ENCODE measurements at regions not wholly inside any gene's neighbourhood (a gene's known extent, or its start where the extent isn't known, plus 50 kb on each side); places are given as distances from the start of the nearest gene placed in this dataset.
A peak's percentile ranks its signal among the peaks of the same experiment; 100 is the strongest.
"Not testable (repeated sequence)": the region's sequence is repeated elsewhere in the genome, so short reads cannot be mapped to it uniquely, and the experiment has no call there.

DNA sequence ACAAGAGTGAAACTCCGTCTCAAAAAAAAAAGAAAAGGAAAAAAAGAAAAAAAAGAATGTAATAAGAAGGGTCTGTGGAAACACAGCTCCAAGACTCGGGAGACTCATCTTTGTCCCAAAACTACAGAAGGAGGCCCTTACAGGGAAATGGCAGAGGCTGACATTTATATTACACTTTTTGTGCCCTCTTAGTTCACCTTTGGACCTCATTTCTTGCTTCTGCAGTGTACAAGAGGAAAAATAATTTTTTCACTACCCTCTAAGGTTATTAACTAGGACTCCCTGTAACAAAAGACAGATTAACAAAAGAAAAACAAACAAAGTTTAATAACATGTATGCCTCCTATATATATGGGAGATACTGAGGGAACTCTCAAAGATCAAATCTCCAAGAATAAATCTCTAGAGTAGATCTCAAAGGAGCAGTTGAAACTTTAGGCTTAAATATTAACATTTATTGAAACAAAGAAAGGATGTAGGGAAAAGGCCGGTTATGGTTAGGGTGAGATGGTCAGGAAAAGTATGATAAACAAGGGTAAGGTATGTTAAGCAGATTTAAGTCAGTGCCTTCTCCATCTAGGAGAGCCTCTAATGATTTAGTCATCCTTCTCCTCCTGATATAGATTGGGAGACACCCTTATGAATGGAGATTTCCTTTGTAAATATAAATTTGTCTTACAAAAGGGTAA lies 121.3 kb upstream of the JADE1 start:
- no peak overlapping the region for H3K4me3 Mint-ChIP-seq
- no peaks in the 10 kb centered on the region for H3K36me3 Mint-ChIP-seq (ENCODE audit: low read depth)
- ATAC-seq (no peak), DNase-seq (no peak)
- ChIA-PET POLR2A (no interaction called here), CTCF (interaction anchor here (0.6 kb wide), 1 partner anchor 23 kb away, joined by 4 read pairs; no protein-coding TSS in a partner anchor)
- no peak overlapping the region for H3K27ac Mint-ChIP-seq
- no peaks in the 10 kb centered on the region for H3K9me3 Mint-ChIP-seq (ENCODE audit: low read depth)
- H3K27me3 Mint-ChIP-seq = peaks cover 10% of the 10 kb centered on the region
- peaks cover 2% of the 10 kb centered on the region for H3K4me1 Mint-ChIP-seq
- intact Hi-C loops (cut with DNase I, micrococcal nuclease) = no loop called here

DNA sequence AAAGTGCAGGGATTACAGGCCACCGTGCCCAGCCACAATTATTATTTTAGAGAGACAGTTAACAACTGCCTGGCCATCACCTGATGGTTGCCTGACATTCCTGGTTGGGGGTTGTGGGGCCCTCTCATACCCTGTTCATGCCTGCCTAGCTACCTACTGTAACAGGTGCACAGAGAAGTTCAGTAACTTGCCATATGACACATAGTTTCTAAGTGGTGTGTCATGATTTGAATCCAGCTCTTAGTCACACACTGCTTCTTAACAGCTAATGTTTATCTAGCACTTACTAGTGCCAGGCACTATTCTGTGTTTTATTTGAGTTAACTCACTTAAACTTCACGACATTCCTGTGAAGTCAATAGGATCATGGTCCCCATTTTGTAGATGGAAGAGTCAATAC lies 122.7 kb upstream of the JADE1 start:
- Mint-ChIP-seq H3K36me3 (ENCODE audit: low read depth) (no peaks in the 10 kb centered on the region), H3K27ac (no peak overlapping the region), H3K9me3 (ENCODE audit: low read depth) (no peaks in the 10 kb centered on the region), H3K4me1 (peaks cover 2% of the 10 kb centered on the region), H3K27me3 (peaks cover 10% of the 10 kb centered on the region), H3K4me3 (no peak overlapping the region)
- intact Hi-C loops (cut with DNase I, micrococcal nuclease) = no loop called here
- DNase-seq (no peak), ATAC-seq (peak; percentile 75)
- CTCF ChIA-PET = no interaction called here
- POLR2A ChIA-PET = no interaction called here

DNA sequence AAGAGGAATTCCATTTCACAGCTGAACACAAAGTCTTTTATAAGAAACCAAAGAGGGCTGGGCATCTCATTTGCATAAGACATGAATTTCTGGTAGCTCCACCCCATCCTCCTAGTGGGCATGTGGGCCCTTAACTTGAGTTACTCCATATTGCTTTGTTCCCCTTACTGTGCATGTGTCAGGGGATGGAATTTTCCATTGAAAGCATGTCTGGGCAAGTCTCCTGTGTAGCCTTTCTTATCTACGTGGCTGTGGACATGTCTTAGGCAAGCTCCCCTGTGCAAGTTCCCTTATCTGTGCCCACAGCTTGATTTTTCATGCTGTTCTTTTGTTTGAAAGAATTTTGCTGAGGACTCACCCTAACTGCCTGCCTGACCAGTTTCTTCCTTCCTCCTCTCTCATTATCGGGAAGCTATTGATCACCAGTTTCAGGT lies 123.5 kb upstream of the JADE1 start:
- CTCF ChIA-PET = no interaction called here
- intact Hi-C loops (cut with DNase I, micrococcal nuclease) = no loop called here
- H3K27me3 Mint-ChIP-seq = peaks cover 10% of the 10 kb centered on the region
- H3K4me1 Mint-ChIP-seq = peaks cover 2% of the 10 kb centered on the region
- ATAC-seq (no peak), DNase-seq (no peak)
- POLR2A ChIA-PET = no interaction called here
- no peak overlapping the region for H3K27ac Mint-ChIP-seq
- no peaks in the 10 kb centered on the region for H3K36me3 Mint-ChIP-seq (ENCODE audit: low read depth)
- no peaks in the 10 kb centered on the region for H3K9me3 Mint-ChIP-seq (ENCODE audit: low read depth)
- H3K4me3 Mint-ChIP-seq = no peak overlapping the region

DNA sequence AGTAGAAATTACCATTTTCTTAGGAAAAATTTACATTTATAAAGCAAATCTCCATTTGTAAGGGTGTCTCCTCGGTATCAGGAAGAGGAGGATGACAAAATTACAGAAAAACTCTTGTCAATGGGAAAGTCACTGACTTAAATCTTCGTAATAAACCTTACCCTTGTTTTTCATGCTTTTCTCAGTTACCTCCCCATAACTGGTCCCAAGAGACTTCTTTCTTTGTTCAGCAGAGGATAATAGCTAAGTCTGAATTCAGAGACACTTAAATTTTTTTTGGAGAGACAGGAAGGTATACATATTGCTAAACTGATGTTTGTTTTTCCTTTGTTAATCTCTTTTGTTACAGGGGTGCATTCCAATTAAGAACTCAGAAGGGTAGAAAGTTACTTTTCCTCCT lies 125.5 kb upstream of the JADE1 start:
- Mint-ChIP-seq H3K4me3 (no peak overlapping the region), H3K27me3 (peaks cover 9% of the 10 kb centered on the region), H3K4me1 (peaks cover 2% of the 10 kb centered on the region), H3K27ac (no peak overlapping the region), H3K9me3 (ENCODE audit: low read depth) (no peaks in the 10 kb centered on the region), H3K36me3 (ENCODE audit: low read depth) (no peaks in the 10 kb centered on the region)
- DNase-seq (no peak), ATAC-seq (no peak)
- POLR2A ChIA-PET = no interaction called here
- intact Hi-C loops (cut with DNase I, micrococcal nuclease) = no loop called here
- CTCF ChIA-PET = no interaction called here

DNA sequence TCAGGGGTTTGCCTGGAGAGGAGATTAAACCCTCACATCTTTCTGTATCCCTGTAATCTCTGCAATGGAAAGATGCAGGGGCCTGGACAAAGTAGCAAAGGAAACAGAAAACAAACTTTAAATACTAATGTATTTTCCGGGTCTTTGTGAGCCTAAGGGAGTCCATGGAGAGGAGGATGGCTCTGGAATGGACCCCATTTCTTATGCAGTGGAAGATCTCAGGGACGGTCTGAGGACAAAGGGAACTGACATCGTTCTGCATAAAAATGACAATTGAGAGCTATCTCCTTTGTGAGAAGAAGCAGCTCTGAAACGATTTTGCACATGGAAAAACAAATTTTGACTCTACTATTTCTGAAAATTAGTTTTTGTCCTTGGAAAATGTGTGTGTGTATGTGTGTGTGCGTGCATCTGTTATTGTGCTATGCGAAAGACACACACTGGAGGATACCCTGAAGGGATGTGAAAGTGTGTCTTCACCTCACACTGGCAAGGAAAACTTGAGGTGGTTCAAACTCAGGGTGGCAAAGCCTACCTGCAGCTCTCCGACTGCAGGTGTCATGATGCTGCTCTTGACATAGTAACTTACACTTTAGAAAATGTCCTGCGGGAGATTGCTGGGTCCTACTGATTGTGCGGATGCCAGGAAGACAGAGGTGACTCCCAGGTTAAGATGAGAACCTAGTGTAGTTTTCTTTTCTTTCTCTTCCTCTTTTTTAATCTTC lies 126.4 kb upstream of the JADE1 start:
- Mint-ChIP-seq H3K27me3 (peaks cover 7% of the 10 kb centered on the region), H3K36me3 (ENCODE audit: low read depth) (no peaks in the 10 kb centered on the region), H3K4me1 (peaks cover 2% of the 10 kb centered on the region), H3K27ac (no peak overlapping the region), H3K9me3 (ENCODE audit: low read depth) (no peaks in the 10 kb centered on the region), H3K4me3 (no peak overlapping the region)
- ChIA-PET CTCF (no interaction called here), POLR2A (no interaction called here)
- DNase-seq (no peak), ATAC-seq (no peak)
- intact Hi-C loops (cut with DNase I, micrococcal nuclease) = no loop called here

DNA sequence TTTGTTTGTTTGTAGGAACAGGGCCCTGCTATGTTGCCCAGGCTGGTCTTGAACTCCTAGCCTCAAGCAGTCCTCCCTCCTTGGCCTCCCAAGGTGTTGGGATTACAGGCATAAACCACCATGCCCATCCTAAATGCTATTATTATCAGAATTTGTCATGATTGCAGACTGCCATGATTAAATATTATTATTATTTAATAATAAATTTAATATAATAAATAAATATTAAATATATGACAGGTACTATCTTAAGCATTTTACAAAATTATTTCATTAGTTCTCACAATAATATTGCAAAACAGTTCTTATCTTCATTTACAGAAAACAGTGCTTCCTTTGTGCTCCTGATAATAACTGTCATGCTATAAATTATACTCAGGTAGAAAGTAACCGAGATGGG lies 133.4 kb upstream of the JADE1 start:
- Mint-ChIP-seq H3K4me3 (no peak overlapping the region), H3K27me3 (peaks cover 2% of the 10 kb centered on the region), H3K36me3 (ENCODE audit: low read depth) (no peaks in the 10 kb centered on the region), H3K9me3 (ENCODE audit: low read depth) (no peaks in the 10 kb centered on the region), H3K27ac (no peak overlapping the region), H3K4me1 (peaks cover 5% of the 10 kb centered on the region)
- CTCF ChIA-PET = interaction anchor here (1.2 kb wide), 1 partner anchor 8 kb away, joined by 3 read pairs; no protein-coding TSS in a partner anchor
- DNase-seq = no peak
- ATAC-seq = no peak
- POLR2A ChIA-PET = no interaction called here
- intact Hi-C loops (cut with DNase I, micrococcal nuclease) = no loop called here

DNA sequence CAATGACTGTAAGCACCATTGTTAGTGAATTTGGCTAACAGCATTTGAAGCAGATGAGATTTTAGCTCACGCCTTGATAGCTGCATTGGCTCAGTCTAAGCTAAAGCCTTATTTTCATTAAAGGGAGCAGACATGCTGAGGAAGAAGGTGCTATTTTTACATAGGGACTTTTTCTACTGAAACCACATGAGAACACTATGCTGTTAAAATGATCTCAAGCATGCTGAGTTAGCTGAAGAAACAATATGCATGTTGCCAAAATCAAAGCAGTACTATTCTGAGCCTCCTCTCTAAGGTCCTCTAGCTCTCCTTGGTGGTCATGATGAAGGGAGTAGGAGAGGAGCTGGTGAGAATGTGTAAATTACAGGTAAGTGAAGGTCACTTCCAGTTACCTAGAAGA lies 134.4 kb upstream of the JADE1 start:
- no peaks in the 10 kb centered on the region for H3K36me3 Mint-ChIP-seq (ENCODE audit: low read depth)
- no peak for DNase-seq
- intact Hi-C loops (cut with DNase I, micrococcal nuclease) = no loop called here
- no peak overlapping the region for H3K4me3 Mint-ChIP-seq
- H3K27me3 Mint-ChIP-seq = peaks cover 2% of the 10 kb centered on the region
- peak; percentile 19 for ATAC-seq
- H3K4me1 Mint-ChIP-seq = peaks cover 8% of the 10 kb centered on the region
- POLR2A ChIA-PET = no interaction called here
- CTCF ChIA-PET = no interaction called here
- H3K9me3 Mint-ChIP-seq (ENCODE audit: low read depth) = no peaks in the 10 kb centered on the region
- no peak overlapping the region for H3K27ac Mint-ChIP-seq

DNA sequence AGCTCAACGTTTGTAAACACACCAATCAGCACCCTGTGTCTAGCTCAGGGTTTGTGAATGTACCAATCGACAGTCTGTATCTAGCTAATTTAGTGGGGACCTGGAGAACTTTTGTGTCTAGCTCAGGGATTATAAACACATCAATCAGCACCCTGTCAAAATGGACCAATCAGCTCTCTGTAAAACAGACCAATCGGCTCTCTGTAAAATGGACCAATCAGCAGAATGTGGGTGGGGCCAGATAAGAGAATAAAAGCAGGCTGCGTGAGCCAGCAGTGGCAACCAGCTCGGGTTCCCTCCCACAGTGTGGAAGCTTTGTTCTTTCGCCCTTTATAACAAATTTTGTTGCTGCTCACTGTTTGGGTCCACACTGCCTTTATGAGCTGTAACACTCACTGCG lies 136.3 kb upstream of the JADE1 start:
- DNase-seq; ATAC-seq; CTCF ChIA-PET; H3K4me3 Mint-ChIP-seq; intact Hi-C loops (cut with DNase I, micrococcal nuclease); H3K4me1 Mint-ChIP-seq; H3K9me3 Mint-ChIP-seq (ENCODE audit: low read depth); H3K27me3 Mint-ChIP-seq; H3K36me3 Mint-ChIP-seq (ENCODE audit: low read depth); H3K27ac Mint-ChIP-seq; POLR2A ChIA-PET: not testable (repeated sequence)

DNA sequence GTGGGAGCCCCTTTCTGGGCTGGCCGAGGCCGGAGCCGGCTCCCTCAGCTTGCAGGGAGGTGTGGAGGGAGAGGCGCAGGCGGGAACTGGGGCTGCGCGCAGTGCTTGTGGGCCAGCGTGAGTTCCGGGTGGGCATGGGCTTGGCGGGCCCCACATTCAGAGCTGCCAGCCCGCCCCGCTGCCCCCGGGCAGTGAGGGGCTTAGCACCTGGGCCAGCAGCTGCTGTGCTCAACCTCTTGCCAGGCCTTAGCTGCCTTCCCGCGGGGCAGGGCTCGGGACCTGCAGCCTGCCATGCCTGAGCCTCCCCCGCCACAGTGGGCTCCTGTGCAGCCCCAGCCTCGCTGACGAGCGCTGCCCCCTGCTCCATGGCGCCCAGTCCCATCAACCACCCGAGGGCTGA lies 136.9 kb upstream of the JADE1 start:
- H3K4me1 Mint-ChIP-seq; H3K27ac Mint-ChIP-seq; POLR2A ChIA-PET; H3K9me3 Mint-ChIP-seq (ENCODE audit: low read depth); CTCF ChIA-PET; ATAC-seq; DNase-seq; H3K4me3 Mint-ChIP-seq; intact Hi-C loops (cut with DNase I, micrococcal nuclease); H3K36me3 Mint-ChIP-seq (ENCODE audit: low read depth); H3K27me3 Mint-ChIP-seq: not testable (repeated sequence)

DNA sequence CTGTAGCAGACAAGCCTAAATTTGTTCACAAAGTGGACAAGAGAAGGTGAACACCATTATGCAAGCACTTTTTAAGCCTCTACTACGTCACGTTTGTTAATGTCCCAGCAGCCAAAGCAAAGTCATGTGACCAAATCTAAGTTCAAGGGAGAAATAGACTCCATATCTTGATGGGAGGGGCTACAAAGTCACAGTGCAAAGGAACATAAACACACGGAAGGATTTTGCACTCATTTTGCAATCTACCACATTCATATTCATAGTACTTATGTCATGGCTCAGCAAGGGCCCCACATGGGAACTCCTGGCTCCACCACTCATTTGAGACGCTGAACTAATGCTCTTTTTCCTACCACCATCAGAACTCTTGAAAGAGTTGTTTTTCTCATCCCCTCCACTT lies 139.0 kb upstream of the JADE1 start:
- Mint-ChIP-seq H3K4me1 (peaks cover 8% of the 10 kb centered on the region), H3K4me3 (no peak overlapping the region), H3K27me3 (no peaks in the 10 kb centered on the region), H3K9me3 (ENCODE audit: low read depth) (no peaks in the 10 kb centered on the region), H3K36me3 (ENCODE audit: low read depth) (no peaks in the 10 kb centered on the region), H3K27ac (no peak overlapping the region)
- DNase-seq = no peak
- intact Hi-C loops (cut with DNase I, micrococcal nuclease) = no loop called here
- CTCF ChIA-PET = interaction anchor here (0.6 kb wide), 1 partner anchor 89 kb away, joined by 3 read pairs; no protein-coding TSS in a partner anchor
- ATAC-seq = peak; percentile 47
- POLR2A ChIA-PET = no interaction called here

DNA sequence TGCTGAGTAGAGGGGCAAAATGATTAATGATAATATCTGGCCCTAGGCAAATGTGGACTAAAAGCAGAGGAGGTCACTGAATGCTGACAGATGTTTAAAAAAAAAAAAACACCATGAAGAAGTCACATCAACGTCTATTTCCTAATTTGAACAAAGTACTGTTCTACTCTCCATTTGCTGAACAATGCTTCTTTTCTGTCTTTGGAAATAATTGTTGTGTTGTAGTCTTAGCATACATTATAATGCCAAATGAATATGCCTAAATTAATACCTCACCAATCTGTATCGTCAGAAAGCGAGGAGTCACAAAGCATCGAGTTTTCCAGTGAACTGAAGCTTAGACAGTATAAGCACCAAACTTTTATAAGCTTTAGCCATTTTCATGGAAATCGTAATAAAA lies 140.9 kb upstream of the JADE1 start:
- CTCF ChIA-PET = no interaction called here
- no peak for ATAC-seq
- no peaks in the 10 kb centered on the region for H3K36me3 Mint-ChIP-seq (ENCODE audit: low read depth)
- intact Hi-C loops (cut with DNase I, micrococcal nuclease) = no loop called here
- POLR2A ChIA-PET = no interaction called here
- no peaks in the 10 kb centered on the region for H3K9me3 Mint-ChIP-seq (ENCODE audit: low read depth)
- peaks cover 5% of the 10 kb centered on the region for H3K4me1 Mint-ChIP-seq
- no peaks in the 10 kb centered on the region for H3K27me3 Mint-ChIP-seq
- DNase-seq = no peak
- H3K4me3 Mint-ChIP-seq = no peak overlapping the region
- no peak overlapping the region for H3K27ac Mint-ChIP-seq

DNA sequence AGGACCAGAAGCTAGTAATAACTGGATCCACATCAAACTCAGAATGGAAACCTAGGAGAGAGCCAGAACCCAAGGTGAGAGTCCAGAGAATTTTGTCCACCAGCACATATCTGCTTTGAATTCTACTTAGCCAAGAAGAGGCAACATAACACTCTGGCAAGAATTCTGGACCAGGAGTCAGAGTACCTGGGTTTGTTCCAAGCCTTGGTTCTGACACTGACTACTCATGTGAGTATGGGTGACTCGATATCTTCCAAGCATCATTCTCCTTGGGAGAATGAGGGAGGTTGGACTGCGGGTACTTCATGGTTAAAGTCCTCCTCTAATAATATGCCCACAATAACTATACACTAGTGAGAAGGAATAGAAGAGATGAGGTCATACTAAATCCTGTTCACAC lies 144.0 kb upstream of the JADE1 start:
- H3K4me1 Mint-ChIP-seq = peaks cover 4% of the 10 kb centered on the region
- CTCF ChIA-PET = interaction anchor here (0.7 kb wide), 1 partner anchor 22 kb away, joined by 4 read pairs; no protein-coding TSS in a partner anchor
- intact Hi-C loops (cut with DNase I, micrococcal nuclease) = no loop called here

More for the DNA sequence above, 144.0 kb upstream of the JADE1 start:
- no peaks in the 10 kb centered on the region for H3K27me3 Mint-ChIP-seq
- DNase-seq (no peak), ATAC-seq (no peak)
- no peaks in the 10 kb centered on the region for H3K36me3 Mint-ChIP-seq (ENCODE audit: low read depth)
- POLR2A ChIA-PET = no interaction called here
- H3K27ac Mint-ChIP-seq = no peak overlapping the region
- H3K4me3 Mint-ChIP-seq = no peak overlapping the region
- no peaks in the 10 kb centered on the region for H3K9me3 Mint-ChIP-seq (ENCODE audit: low read depth)

All from activated CD4-positive, alpha-beta T cell treated with anti-CD3 and anti-CD28 coated beads for 36 hours (primary cell).